ENCODE measurements at regions not wholly inside any gene's neighbourhood (a gene's known extent, or its start where the extent isn't known, plus 50 kb on each side); places are given as distances from the start of the nearest gene placed in this dataset.

GRCh38 chr10:44049301-44050015 lies 335.4 kb downstream of the CXCL12 start:
- Histone ChIP-seq H3K4me1 (ENCODE audit: insufficient read depth, low read length) (no peaks in the 10 kb centered on the region), H3K4me3 (ENCODE audit: low read depth in 1 of 2, low read length in 2 of 2) (no peak overlapping the region), H3K4me2 (ENCODE audit: insufficient read depth, low read length) (no peak overlapping the region), H4K20me1 (ENCODE audit: insufficient read depth, low read length) (no peaks in the 10 kb centered on the region), H3K79me2 (ENCODE audit: insufficient read depth, low read length) (no peaks in the 10 kb centered on the region), H3K27ac (ENCODE audit: low read length) (no peak overlapping the region), H3K27me3 (ENCODE audit: insufficient read depth, low read length, poor library complexity) (no peaks in the 10 kb centered on the region), H2AFZ (ENCODE audit: low read depth, low read length) (no peak overlapping the region), H3K9me3 (ENCODE audit: insufficient read depth, low read length, severe bottlenecking) (no peaks in the 10 kb centered on the region), H3K9ac (ENCODE audit: low read depth, low read length) (no peak overlapping the region), H3K36me3 (ENCODE audit: insufficient read depth, low read length) (no peaks in the 10 kb centered on the region)
- ATAC-seq (ENCODE audit: insufficient read depth, low read depth) (no peak), DNase-seq (no peak)
- TF ChIP-seq EZH2 (IDR thresholded peaks at IDR 0.05; ENCODE audit: borderline replicate concordance, low read depth, low read length, severe bottlenecking) = no peak
- TF ChIP-seq, protein P1, sequence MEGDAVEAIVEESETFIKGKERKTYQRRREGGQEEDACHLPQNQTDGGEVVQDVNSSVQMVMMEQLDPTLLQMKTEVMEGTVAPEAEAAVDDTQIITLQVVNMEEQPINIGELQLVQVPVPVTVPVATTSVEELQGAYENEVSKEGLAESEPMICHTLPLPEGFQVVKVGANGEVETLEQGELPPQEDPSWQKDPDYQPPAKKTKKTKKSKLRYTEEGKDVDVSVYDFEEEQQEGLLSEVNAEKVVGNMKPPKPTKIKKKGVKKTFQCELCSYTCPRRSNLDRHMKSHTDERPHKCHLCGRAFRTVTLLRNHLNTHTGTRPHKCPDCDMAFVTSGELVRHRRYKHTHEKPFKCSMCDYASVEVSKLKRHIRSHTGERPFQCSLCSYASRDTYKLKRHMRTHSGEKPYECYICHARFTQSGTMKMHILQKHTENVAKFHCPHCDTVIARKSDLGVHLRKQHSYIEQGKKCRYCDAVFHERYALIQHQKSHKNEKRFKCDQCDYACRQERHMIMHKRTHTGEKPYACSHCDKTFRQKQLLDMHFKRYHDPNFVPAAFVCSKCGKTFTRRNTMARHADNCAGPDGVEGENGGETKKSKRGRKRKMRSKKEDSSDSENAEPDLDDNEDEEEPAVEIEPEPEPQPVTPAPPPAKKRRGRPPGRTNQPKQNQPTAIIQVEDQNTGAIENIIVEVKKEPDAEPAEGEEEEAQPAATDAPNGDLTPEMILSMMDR (IDR thresholded peaks at IDR 0.05; ENCODE audit: borderline replicate concordance, extremely low read depth, low read length, poor library complexity, severe bottlenecking) = no peak

- H3K27ac ChIP-seq (ENCODE audit: low read length) = no peak overlapping the region
- ATAC-seq (ENCODE audit: insufficient read depth, low read depth) = no peak
- H3K27me3 ChIP-seq (ENCODE audit: insufficient read depth, low read length, poor library complexity) = no peaks in the 10 kb centered on the region
- H3K4me2 ChIP-seq (ENCODE audit: insufficient read depth, low read length) = no peak overlapping the region
- no peaks in the 10 kb centered on the region for H4K20me1 ChIP-seq (ENCODE audit: insufficient read depth, low read length)
- H3K4me1 ChIP-seq (ENCODE audit: insufficient read depth, low read length) = no peaks in the 10 kb centered on the region
- no peak overlapping the region for H2AFZ ChIP-seq (ENCODE audit: low read depth, low read length)
- H3K36me3 ChIP-seq (ENCODE audit: insufficient read depth, low read length) = no peaks in the 10 kb centered on the region
- H3K79me2 ChIP-seq (ENCODE audit: insufficient read depth, low read length) = no peaks in the 10 kb centered on the region
- H3K4me3 ChIP-seq (ENCODE audit: low read depth in 1 of 2, low read length in 2 of 2) = no peak overlapping the region
- no peak for TF ChIP-seq EZH2 (IDR thresholded peaks at IDR 0.05; ENCODE audit: borderline replicate concordance, low read depth, low read length, severe bottlenecking)
- TF ChIP-seq, protein P1 (IDR thresholded peaks at IDR 0.05; ENCODE audit: borderline replicate concordance, extremely low read depth, low read length, poor library complexity, severe bottlenecking) = no peak
- H3K9ac ChIP-seq (ENCODE audit: low read depth, low read length) = no peak overlapping the region
- H3K9me3 ChIP-seq (ENCODE audit: insufficient read depth, low read length, severe bottlenecking) = no peaks in the 10 kb centered on the region
- DNase-seq = no peak
Observed at GRCh38 chr10:44047361-44047760, 337.5 kb downstream of the CXCL12 start.

DNA sequence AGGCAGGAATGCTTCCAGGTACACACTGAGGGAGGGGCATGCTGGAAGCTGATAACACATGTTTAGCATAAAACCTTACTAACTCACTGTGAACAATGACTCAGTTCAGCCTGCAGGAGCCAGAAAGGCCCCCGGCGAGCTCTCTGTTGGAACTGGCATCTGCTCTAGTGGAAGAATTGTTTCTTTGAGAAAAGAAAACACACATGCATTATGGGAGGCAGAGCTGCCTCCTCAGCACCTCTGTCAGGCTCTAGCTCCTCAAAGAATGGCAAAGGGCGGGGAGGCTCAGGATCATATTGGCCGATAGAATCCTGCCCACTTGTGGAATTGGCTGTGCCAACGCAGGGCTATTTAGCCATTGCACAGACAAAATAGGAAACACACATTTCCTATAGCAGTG lies 338.3 kb downstream of the CXCL12 start:
- Histone ChIP-seq H3K4me1 (ENCODE audit: insufficient read depth, low read length) (no peaks in the 10 kb centered on the region), H3K27me3 (ENCODE audit: insufficient read depth, low read length, poor library complexity) (no peaks in the 10 kb centered on the region), H2AFZ (ENCODE audit: low read depth, low read length) (no peak overlapping the region), H3K4me2 (ENCODE audit: insufficient read depth, low read length) (no peak overlapping the region), H3K9ac (ENCODE audit: low read depth, low read length) (no peak overlapping the region), H3K27ac (ENCODE audit: low read length) (no peak overlapping the region), H3K4me3 (ENCODE audit: low read depth in 1 of 2, low read length in 2 of 2) (no peak overlapping the region), H3K79me2 (ENCODE audit: insufficient read depth, low read length) (no peaks in the 10 kb centered on the region), H4K20me1 (ENCODE audit: insufficient read depth, low read length) (no peaks in the 10 kb centered on the region), H3K36me3 (ENCODE audit: insufficient read depth, low read length) (no peaks in the 10 kb centered on the region), H3K9me3 (ENCODE audit: insufficient read depth, low read length, severe bottlenecking) (no peaks in the 10 kb centered on the region)
- TF ChIP-seq, protein P1 (IDR thresholded peaks at IDR 0.05; ENCODE audit: borderline replicate concordance, extremely low read depth, low read length, poor library complexity, severe bottlenecking) = no peak
- TF ChIP-seq EZH2 (IDR thresholded peaks at IDR 0.05; ENCODE audit: borderline replicate concordance, low read depth, low read length, severe bottlenecking) = no peak
- no peak for DNase-seq
- no peak for ATAC-seq (ENCODE audit: insufficient read depth, low read depth)
